GM18517 (cell line): ENCODE measurements at regions not wholly inside any gene's neighbourhood (a gene's known extent, or its start where the extent isn't known, plus 50 kb on each side); places are given as distances from the start of the nearest gene placed in this dataset.
A peak's percentile ranks its signal among the peaks of the same experiment; 100 is the strongest.

Experiments
- ATAC-seq: cut with Tn5 transposase; IDR thresholded peaks from one replicate; pipeline ENCODE4 v1.9.1; 2021; ENCODE audit warnings: mild to moderate bottlenecking, moderate library complexity; ENCODE audit not compliant: unreplicated experiment

DNA sequence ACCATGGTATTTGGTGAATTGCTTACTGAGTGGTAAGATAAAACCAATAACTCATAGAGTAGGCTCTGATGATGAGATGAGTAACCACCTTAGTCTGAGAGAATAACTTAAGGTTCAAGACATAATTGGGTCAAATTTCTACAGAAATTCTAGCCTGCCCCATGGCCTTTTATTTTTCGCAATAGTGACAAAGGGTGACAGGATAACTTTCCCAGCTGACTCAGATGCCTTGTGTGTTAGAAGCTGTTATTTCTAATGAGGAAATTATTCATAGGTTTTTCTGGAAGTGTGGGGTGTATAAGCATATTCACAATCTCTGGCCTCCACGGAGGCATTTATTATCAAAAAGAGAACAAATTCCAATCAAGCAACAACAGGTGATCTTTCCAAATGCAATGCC lies 159.0 kb downstream of the NUP35 start:
- no peak for ATAC-seq

DNA sequence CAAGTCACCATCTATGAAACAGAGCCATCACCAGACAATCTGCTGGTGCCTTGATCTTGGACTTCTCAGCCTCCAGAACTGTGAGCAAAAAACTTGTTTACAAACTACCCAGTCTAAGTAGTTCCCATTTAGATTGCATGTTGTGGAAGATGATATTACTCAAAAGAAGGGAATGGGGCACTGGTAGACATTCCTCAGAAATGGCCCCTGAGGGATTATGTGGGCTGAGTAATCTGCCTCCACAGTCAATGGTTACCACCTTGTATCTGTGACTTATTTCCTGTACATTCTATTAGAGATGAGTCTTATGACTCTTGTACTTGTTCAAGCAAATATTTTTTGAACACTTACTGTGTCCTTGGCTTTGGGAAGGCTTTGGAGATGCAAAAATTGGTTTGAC lies 160.4 kb downstream of the NUP35 start:
- no peak for ATAC-seq

DNA sequence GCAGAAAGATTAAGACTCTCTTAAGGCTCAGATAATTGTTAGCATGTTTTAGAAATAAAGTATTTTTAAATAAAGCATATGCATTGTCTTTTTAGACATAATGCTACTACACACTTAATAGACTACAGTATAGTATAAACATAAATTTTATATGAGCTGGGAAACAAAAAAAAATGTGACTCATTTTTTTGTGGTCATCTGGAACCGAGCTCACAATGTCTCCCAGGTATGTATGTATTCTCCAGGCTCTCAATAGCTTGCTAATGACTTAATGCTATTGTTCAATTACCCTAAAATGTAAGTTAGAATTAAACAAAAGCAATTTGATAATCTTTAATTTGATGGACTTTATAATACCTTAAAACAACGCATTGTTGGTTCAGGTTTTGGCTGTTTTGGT lies 167.2 kb downstream of the NUP35 start:
- no peak for ATAC-seq

DNA sequence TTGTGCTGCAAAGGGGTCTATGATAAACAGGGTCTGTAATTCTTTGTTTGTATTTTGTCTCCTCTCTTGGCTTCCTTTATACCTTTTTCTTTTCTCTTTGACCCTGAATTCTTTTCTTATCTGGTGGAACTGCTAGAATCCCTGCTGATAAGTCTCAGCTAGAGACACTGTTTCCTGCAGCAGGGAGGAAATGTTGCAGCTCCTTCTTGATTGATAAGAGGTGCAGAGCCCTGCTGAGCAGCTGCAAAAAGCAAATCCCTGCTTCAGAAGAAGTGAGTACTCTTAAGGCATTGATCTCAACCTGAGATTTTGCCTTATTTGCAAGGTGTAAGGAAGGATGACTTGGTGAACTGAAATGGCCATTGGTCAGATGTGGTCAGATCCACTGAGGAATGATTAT lies 167.8 kb downstream of the NUP35 start:
- no peak for ATAC-seq

DNA sequence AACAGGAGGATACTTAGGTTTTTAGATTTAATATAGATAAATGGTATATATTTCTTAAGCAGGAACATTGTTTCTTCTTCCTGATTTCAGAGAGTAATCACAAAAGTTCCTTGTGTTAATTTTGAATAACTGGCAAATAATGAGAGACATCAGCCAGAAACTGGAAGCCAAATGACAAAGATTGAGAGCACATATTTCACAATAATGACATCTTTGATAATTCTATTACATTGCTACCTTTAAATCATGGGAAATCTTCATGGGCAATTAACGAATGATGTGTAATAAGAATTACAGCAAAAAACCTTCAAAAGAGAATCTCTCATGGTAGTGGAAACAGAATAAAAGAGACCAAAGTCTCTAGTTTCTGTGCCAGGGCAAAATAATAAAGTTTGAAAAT lies 215.1 kb downstream of the NUP35 start:
- ATAC-seq: no peak

DNA sequence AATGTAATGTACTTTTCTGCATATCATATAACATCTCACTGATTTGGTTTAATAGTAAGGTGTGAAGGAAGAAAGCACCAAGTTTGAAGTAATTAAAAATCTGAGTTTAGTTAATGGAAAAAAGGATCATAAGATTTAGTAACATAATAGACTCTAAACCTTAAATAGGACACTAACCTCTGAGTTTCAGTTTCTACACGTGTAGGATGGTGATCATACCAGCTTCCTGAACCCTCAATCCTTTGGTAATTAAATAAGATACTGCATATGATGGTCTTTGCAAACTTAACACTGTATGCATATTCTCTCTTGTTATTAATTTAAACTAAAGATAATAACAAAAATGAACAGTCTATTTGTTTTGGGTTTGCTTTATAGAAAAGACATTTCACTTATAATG lies 216.8 kb downstream of the NUP35 start:
- no peak for ATAC-seq

DNA sequence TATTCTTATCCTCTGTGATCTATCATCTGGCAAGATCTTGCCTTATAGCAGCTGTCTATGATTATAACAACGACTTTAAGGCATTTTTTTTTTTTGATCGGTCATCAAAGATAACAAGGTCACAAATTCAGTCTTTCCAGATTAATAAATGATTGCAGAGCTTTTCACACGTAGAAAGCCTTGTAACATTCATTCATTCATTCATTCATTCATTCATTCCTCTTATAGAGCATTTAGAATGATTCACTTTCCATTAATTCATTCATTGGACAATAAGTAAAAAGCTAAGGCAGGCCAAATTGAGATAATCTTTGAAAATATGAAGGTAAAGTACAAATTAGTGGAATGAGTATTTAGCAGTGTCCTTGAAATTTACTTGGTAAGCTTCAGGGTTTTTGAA lies 223.7 kb downstream of the NUP35 start:
- no peak for ATAC-seq

DNA sequence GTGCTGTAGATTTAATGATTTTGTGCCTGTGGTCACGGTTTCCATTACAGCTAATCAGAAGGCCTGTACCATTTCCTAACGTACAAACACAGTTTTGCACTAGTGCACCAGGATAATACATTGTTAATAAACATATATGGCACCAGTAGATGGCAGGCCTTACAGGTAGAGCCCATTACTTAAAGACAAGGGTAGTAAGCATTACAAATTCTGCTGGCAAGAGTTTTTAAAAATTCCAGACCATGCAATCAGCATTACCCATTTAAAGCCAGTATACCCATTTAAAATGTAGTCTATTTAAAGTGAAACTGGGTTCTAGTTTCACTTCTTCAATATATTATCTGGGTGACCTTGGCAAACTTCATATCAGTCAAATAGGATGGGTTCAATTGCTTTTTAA lies 224.2 kb downstream of the NUP35 start:
- ATAC-seq: peak; percentile 90

DNA sequence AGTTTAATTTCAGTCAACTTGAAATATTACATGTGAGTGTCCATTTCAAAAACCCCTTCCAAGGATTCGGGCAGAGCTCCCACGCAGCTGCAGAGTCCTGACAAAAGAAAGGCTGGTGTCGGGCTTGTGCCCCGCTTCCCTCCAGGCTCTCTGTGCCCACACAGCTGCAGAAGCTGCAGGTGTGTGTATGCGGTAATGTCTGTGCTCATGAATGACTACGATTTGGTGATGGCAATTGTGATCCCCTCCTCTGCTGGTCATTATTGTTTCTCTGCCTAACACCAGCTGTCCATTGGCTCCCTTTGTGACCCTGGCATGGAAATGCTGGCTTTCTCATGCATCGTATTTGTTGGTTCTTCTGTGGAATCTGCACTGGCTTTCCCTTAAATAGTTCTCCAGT lies 224.8 kb downstream of the NUP35 start:
- ATAC-seq: peak; percentile 32

DNA sequence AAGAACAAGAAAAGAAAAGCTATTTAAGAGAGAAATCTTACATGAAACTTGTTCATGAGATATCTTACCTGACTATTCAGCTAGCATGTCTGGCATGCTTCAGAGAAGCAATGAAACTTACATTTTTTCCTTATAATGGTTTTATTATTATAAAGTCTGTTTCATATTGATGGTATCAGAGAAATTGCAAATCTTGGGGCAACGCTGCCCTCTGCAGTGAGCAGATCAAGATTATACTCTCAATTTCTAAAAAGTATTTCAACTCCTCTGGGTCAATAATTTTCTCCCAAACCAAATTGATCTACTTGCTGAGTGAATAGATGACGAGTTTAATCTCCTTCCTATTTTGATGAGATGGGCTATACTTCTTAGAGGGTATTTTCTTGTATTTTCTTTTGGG lies 235.6 kb downstream of the NUP35 start:
- ATAC-seq: no peak

DNA sequence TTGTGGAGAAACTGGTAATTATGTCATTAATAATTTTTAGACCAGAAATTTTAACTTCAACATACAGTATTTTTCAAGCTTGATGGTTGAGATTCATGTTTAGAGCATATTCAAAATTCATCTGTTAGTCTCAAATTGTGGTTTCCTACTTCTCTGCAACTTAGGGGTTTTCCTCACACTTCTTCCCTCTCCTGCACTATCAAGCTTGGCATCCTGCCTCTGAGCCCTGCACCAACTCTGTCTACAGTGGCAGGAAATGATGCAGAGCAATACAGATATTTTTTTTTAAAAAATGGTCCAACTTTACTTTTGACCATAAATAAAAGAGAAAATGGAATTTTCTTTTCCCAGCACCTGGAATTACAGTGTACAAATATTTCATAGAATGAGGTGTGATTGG lies 247.3 kb downstream of the NUP35 start:
- no peak for ATAC-seq

DNA sequence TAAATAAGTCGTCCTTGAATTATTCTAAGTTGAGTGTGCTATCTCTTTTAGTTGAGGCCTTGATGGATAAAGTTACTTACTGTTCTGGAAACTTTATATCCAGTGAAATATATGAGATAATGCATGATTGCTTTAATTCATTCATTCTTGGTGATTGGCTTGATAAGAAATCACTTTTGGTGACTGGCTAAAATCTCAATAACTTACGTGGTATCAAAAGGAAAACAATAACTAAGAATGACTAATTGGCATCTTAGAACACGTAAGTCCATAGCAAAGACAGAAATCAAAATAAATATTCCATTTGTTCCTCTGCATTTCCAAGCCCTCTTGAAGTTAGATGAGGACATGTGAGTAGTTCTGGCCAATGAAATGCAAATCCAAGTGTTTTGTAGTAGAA lies 251.6 kb downstream of the NUP35 start:
- no peak for ATAC-seq

DNA sequence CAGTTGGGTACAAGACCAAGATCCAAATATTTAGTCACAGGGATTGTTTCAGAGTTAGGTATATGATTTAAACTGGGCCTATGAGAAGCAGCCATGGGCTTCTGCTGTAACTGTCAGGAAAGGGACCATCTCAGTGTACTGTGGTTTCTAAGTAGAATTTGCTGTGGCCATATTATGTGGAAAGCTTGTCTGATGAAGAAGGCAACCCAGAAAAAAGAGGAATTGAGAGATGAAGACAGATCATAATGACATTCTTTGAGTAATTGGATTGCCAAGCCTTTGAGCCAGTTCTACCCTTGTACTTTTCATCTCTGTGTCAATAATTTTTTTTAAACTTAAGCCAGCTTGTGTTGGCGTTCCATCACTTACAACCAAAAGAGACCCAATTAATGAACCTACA lies 259.6 kb downstream of the NUP35 start:
- no peak for ATAC-seq

DNA sequence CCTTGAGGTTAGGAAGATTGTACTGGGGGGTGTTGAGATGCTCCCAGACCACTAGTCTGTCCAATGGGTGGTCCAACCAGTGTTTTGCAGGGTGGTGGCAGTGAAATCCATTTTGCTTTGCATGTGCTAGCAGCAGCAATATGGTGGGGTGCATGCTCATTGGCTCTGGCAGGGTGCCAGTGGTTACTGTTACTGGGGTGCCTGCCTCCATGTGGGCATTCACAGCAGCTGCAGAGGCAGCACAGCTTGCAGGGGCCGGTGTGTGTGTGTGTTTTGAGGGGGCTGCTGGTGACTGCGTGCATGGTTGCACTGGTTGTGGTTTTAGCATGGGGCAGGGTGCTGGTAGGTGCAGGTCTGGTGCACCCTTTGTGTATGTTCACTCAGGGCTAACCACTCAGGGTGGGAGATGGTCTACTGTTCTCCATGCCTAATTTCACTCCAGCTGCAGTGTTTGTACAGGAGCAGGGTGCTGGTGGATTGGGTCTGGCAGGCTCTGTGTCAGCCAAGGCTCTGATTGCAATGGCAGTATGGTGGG lies 265.4 kb downstream of the NUP35 start:
- ATAC-seq: no peak

DNA sequence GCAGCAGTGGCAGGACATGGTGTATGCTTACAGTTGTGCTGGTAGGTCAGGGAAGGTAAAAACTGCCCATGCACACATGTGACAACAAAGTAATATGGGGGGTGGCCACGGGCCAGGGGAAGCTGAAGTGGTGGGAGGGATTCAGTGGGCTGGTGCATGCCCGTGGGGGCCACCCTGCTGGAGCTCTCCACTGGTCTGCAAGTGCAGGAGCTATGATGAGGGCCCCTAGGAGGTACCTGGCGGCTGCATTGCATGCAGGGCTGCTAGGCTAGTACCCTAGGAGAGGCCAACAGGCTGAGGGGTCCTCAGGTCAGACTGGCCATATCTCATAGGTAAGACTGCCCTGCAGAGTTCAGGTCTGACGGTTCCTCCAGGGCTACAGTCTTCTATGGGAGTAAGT lies 265.9 kb downstream of the NUP35 start:
- no peak for ATAC-seq

DNA sequence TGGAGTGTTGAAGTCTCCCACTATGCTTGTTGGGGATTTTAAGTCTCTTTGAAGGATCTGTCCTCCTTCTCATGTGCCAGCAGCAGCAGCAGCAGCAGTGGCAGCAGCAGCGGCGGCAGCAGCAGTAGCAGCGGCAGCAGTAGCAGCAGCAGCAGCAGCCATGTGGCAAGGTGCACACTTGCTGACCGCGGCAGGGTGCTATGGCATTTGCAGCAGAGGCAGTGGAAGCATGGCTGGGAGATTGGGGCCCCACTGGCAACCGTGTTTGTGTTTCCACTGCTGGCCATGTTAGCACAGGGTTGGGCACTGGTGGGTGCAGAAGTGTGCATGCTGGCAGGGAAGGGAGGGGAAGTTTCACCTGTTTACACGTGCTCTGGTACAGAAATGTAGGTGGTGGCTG lies 280.1 kb downstream of the NUP35 start:
- no peak for ATAC-seq

DNA sequence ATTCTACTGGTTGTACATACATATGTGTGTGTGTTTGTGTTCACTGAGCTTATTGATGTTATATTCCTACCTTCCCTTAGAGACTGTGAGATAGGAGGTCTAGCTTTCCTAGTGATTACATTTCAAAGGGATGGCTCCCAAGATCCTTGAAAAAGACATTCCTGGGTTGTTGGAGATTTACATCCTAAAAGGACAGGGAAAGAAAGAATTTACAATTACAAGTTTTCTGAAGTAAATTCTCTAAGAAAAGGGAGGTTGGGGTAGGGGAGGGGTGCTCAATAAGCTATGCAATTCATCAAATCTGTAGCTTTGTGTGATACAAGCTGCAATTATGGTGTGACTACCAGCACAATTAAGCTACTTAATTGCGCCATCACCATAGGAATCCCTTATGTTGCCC lies 284.3 kb downstream of the NUP35 start:
- ATAC-seq: no peak

DNA sequence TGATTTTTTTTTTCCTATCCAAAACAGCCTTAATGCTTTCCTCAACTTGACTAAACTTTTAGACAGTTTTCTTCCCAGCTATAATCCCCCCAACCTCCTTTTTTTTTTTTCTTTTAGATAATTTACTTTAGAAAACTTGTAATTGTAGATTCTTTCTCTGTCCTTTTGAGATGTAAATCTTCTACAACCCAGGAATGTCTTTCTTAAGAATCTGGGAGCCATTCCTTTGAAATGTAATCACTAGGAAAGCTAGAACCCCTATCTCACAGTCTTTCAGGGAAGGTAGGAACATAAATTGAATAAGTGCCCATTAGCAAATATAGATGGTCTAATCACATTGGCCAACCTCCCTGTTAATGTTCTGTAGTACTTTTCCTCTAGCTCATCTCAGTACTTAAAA lies 285.4 kb downstream of the NUP35 start:
- ATAC-seq: no peak

DNA sequence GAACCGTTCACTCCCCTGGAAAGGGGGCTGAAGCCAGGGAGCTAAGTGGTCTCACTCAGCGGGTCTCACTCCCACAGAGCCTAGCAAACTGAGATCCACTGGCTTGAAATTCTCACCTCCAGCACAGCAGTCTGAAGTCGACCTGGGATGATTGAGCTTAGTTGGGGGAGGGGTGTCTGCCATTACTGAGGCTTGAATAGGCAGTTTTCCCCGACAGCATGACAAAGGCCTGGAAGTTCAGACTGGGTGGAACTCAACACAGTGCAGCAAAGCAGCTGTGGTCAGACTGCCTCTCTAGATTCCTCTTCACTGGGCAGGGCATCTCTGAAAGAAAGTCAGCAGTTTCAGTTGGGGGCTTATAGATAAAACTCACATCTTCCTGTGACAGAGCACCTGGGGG lies 292.5 kb downstream of the NUP35 start:
- ATAC-seq: no peak

DNA sequence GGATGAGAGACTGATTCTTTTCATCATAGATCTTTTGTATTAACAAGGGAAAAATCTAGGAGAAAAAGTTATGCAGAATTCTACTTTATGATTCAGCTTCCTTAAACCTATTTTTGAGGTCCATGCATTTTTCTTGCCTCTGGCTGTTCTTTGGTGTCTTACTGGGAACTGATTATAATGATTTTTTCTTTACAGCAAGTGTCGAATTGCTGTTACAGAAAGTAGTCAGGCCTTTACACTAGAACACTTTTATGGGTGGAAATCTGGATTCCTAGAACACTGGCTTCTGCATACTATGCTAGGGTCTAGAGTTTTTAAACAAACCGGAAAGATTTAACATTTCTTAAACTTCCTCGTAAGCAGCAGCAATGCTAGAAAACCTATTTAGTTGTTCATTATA lies 302.6 kb downstream of the NUP35 start:
- ATAC-seq: no peak

DNA sequence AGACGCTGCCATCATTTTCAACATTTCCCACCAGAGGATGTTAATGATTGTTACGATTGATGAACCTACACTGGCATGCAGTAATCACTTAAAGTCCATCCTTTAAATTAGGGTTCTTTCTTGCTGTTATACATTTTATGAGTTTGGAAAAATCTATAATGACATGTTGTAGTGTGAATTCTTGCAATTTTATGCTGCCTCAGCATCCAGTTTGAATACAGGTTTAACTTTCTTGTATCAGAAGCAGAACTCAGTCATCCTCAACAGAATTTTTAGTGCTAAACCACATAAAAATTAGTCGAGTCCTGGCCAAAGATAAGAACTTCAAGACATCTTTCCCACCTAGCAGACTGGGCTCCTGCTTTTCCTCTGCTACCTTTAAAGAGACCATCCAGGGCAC lies 303.3 kb downstream of the NUP35 start:
- ATAC-seq: no peak

DNA sequence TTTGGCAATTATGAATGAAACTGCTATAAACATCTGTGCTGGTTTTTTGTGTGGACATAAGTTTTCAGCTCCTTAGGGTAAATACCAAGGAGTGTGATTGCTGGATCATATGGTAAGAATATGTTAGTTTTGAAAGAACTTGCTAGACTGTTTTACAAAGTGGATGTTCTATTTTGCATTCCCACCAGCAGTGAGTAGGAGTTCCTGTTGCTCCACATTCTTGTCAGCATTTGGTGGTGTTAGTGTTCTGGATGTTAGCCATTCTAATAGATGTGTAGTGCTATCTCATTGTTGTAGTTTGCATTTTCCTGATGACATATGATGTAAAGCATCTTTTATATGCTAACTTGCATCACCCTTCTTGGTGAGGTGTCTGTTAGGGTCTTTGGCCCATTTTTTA lies 304.6 kb downstream of the NUP35 start:
- no peak for ATAC-seq

DNA sequence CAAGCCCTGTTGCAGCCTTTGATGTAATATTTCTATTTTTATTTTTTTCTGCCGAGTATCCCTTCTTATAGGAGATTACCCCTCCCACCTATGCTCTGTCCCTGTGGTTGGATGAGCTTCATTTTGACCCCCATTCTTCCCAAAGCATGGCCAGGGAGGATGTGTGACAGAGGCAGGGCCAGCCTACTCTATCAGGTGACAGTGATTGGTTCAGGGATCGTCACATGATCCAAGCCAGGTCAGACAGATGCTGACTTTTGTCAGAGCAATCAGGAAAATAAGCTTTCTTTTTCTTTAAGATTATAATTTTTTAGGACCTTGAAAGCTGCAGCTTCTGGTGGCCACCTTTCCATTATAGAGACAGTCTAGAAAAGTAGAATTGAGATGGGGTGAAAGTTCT lies 314.3 kb downstream of the NUP35 start:
- ATAC-seq: no peak

DNA sequence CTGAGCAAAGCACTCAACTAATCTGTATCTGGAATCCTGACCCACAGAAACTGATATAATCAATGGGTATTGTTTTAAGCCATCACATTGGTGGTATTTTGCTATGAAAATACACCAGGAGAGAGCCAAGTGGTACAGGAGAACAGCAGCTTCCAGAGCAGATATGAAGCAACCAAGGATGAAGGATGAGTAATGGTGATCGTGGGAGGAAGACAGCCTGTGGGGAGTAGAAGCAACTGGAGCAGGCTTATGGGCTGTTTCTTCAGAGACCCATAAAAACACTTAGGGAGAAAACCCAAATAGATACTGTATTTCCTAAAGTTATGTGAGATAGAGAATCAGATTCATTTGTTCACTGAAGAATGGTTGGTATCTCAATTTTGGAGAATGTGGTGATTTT lies 330.8 kb downstream of the NUP35 start:
- ATAC-seq: no peak
